ENCODE measurements at regions not wholly inside any gene's neighbourhood (a gene's known extent, or its start where the extent isn't known, plus 50 kb on each side); places are given as distances from the start of the nearest gene placed in this dataset.

- no peak for TF ChIP-seq CTCF (IDR thresholded peaks at IDR 0.05; ENCODE audit: control insufficient read depth, extremely low read depth, insufficient read depth)
- no peak for DNase-seq (ENCODE audit: low read depth)
- H3K4me3 ChIP-seq (ENCODE audit: low read depth, low read length), result no peak overlapping the region
Measured at GRCh38 chr18:42617221-42617620, 498.3 kb downstream of the RIT2 start.

GRCh38 chr18:42619771-42620170, 495.7 kb downstream of the RIT2 start:
- no peak overlapping the region for H3K4me3 ChIP-seq (ENCODE audit: low read depth, low read length)
- TF ChIP-seq CTCF (IDR thresholded peaks at IDR 0.05; ENCODE audit: control insufficient read depth, extremely low read depth, insufficient read depth), result no peak
- DNase-seq (ENCODE audit: low read depth), result no peak

GRCh38 chr18:42620657-42621056, 494.8 kb downstream of the RIT2 start:
- TF ChIP-seq CTCF (IDR thresholded peaks at IDR 0.05; ENCODE audit: control insufficient read depth, extremely low read depth, insufficient read depth), result no peak
- no peak overlapping the region for H3K4me3 ChIP-seq (ENCODE audit: low read depth, low read length)
- DNase-seq (ENCODE audit: low read depth), result no peak

DNA sequence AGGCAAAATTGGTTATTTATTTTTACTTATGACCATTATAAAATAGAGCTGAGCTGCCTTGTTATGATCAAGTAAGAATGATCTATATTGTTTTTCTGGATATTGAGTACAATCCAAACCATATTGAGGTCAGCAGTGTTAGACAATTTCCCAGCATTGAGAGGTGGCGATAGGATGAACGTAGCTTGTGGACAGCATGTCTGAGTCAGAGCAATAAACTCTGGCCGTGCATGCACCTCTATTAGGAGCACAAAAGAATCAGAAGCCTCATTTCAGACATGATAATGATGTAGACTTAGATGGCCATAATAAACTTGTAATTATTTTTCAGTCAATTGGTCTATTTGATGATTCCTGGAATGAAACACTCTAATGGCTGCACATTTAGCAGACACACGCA, 491.6 kb downstream of the RIT2 start:
- TF ChIP-seq CTCF (IDR thresholded peaks at IDR 0.05; ENCODE audit: control insufficient read depth, extremely low read depth, insufficient read depth), result no peak
- no peak overlapping the region for H3K4me3 ChIP-seq (ENCODE audit: low read depth, low read length)
- no peak for DNase-seq (ENCODE audit: low read depth)

- H3K4me3 ChIP-seq (ENCODE audit: low read depth, low read length), result no peak overlapping the region
- TF ChIP-seq CTCF (IDR thresholded peaks at IDR 0.05; ENCODE audit: control insufficient read depth, extremely low read depth, insufficient read depth), result no peak
- DNase-seq (ENCODE audit: low read depth), result no peak
Measured at GRCh38 chr18:42632801-42633200, 482.7 kb downstream of the RIT2 start.

DNA sequence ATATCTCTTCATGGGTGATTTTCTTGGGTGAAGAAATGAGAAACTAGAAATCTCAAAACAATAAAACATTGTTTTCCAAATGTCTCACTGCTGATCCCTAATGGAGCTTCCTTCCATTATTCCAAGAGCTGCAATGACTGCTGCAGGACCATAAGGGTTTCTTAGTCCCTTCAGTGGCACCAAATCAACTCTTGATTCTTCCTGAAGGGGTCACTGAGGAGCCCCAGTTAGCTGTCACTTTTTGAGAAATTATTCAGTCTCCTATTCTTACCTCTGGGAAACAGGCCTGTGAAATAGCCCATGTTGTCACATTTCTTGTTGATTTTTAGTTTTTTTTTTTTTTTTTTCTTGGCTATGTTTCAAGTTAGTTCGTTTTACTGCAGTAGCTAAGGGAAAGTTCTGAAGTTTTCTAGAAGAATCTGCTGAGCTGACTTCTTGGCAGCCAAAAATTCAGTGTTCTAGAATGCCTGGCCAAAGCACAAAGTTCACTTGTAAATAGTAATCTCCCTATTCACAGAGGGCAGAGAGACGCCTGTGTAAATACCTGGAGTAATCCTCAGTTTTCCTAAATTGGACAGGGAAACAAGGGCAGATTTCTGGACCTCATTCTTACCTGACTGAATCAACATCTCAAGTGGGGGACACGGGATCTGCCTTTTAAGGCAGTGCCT, 480.0 kb downstream of the RIT2 start:
- H3K4me3 ChIP-seq (ENCODE audit: low read depth, low read length), result no peak overlapping the region
- TF ChIP-seq CTCF (IDR thresholded peaks at IDR 0.05; ENCODE audit: control insufficient read depth, extremely low read depth, insufficient read depth), result no peak
- no peak for DNase-seq (ENCODE audit: low read depth)

GRCh38 chr18:42636309-42636708, 479.2 kb downstream of the RIT2 start:
- no peak for DNase-seq (ENCODE audit: low read depth)
- H3K4me3 ChIP-seq (ENCODE audit: low read depth, low read length), result no peak overlapping the region
- no peak for TF ChIP-seq CTCF (IDR thresholded peaks at IDR 0.05; ENCODE audit: control insufficient read depth, extremely low read depth, insufficient read depth)

Data from LNCaP clone FGC (cell line).